ENCODE measurements at regions not wholly inside any gene's neighbourhood (a gene's known extent, or its start where the extent isn't known, plus 50 kb on each side); places are given as distances from the start of the nearest gene placed in this dataset.

DNA sequence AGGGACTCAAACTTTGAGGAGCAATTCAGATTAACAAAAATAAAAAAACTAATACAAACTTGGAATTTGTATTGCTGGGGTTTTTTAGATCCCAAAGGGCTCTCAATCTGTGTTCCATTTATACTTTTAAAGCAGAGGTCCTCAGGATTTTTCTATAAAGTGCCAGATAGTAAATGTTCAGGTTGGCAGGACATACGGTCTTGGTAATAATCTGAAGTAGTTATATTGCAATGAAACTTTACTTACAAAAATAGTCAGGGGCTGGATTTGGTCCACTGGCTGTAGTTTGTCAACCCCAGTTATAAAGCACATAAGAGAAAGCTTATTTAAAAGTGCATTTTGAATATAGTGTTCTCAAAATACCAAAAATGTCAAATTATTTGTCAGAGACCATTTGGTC is 164.1 kb upstream of the CTSO start:
- Histone ChIP-seq H3K4me2 (no peak overlapping the region), H4K20me1 (ENCODE audit: low read depth) (no peaks in the 10 kb centered on the region), H3K27me3 (no peaks in the 10 kb centered on the region), H3K79me2 (ENCODE audit: low read depth) (no peaks in the 10 kb centered on the region), H3K9me3 (ENCODE audit: low read depth) (no peaks in the 10 kb centered on the region), H3F3A (ENCODE audit: low read depth) (no peaks in the 10 kb centered on the region), H3K36me3 (no peaks in the 10 kb centered on the region), H2AFZ (replicated peaks) (no peak overlapping the region), H3K4me3 (no peak overlapping the region), H3K4me1 (no peaks in the 10 kb centered on the region), H3K9ac (no peak overlapping the region), H3K27ac (no peak overlapping the region)
- H3K9me3 Mint-ChIP-seq: no peaks in the 10 kb centered on the region
- peaks cover 2% of the 10 kb centered on the region for H3K27me3 Mint-ChIP-seq (ENCODE audit: insufficient read depth, low read depth)
- no peak overlapping the region for H3K4me3 Mint-ChIP-seq
- no peaks in the 10 kb centered on the region for H3K36me3 Mint-ChIP-seq
- no peak overlapping the region for H3K27ac Mint-ChIP-seq
- TF ChIP-seq, protein P1, sequence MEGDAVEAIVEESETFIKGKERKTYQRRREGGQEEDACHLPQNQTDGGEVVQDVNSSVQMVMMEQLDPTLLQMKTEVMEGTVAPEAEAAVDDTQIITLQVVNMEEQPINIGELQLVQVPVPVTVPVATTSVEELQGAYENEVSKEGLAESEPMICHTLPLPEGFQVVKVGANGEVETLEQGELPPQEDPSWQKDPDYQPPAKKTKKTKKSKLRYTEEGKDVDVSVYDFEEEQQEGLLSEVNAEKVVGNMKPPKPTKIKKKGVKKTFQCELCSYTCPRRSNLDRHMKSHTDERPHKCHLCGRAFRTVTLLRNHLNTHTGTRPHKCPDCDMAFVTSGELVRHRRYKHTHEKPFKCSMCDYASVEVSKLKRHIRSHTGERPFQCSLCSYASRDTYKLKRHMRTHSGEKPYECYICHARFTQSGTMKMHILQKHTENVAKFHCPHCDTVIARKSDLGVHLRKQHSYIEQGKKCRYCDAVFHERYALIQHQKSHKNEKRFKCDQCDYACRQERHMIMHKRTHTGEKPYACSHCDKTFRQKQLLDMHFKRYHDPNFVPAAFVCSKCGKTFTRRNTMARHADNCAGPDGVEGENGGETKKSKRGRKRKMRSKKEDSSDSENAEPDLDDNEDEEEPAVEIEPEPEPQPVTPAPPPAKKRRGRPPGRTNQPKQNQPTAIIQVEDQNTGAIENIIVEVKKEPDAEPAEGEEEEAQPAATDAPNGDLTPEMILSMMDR (IDR thresholded peaks at IDR 0.05): no peak
- no peak for TF ChIP-seq EZH2phosphoT487 (IDR thresholded peaks at IDR 0.05)
- no peak for TF ChIP-seq EZH2 (IDR thresholded peaks at IDR 0.05)
- no peak for DNase-seq (ENCODE audit: low spot score)
- H3K4me1 Mint-ChIP-seq: no peaks in the 10 kb centered on the region

- Histone ChIP-seq H3K27ac (no peak overlapping the region), H3K4me1 (no peaks in the 10 kb centered on the region), H3K36me3 (no peaks in the 10 kb centered on the region), H3K27me3 (no peaks in the 10 kb centered on the region), H3K9me3 (ENCODE audit: low read depth) (no peaks in the 10 kb centered on the region), H3K4me2 (no peak overlapping the region), H3K9ac (no peak overlapping the region), H3K79me2 (ENCODE audit: low read depth) (no peaks in the 10 kb centered on the region), H4K20me1 (ENCODE audit: low read depth) (no peaks in the 10 kb centered on the region), H3F3A (ENCODE audit: low read depth) (no peaks in the 10 kb centered on the region), H3K4me3 (no peak overlapping the region), H2AFZ (replicated peaks) (no peak overlapping the region)
- no peak overlapping the region for H3K4me3 Mint-ChIP-seq
- peaks cover 2% of the 10 kb centered on the region for H3K27me3 Mint-ChIP-seq (ENCODE audit: insufficient read depth, low read depth)
- no peak for TF ChIP-seq EZH2 (IDR thresholded peaks at IDR 0.05)
- no peaks in the 10 kb centered on the region for H3K4me1 Mint-ChIP-seq
- H3K9me3 Mint-ChIP-seq: no peaks in the 10 kb centered on the region
- H3K36me3 Mint-ChIP-seq: no peaks in the 10 kb centered on the region
- DNase-seq (ENCODE audit: low spot score): no peak
- H3K27ac Mint-ChIP-seq: no peak overlapping the region
Observed at GRCh38 chr4:156116991-156117390, 163.3 kb upstream of the CTSO start.

DNA sequence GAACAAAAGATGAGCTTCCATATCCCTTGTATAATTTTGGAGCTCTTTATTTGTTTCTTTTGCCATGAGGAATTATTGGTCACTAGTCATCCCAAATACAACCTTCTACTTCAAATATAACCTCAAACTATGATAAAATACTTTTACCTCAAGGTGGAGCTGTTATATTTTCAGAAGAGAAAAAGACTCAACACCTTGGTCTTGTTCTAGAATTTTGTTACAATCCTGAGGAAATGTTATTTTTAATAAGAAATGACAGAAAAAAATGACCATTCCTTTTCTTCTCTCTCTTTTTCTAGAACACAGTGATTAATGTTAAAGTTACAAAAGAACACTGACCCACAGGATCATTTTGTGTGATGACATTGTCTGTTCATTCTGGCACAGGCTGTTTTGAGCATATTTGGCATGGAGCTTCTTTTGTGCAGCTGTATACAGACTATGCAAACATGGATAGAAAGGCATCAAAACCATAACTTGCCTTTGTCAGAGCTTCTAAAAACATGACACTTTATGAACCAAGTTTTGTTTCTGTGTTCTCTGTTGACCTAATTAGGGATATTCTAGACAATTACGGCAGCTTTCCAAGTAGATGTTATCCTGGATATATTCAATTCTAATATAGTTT is 159.6 kb upstream of the CTSO start:
- Mint-ChIP-seq H3K27me3 (ENCODE audit: insufficient read depth, low read depth) (peaks cover 4% of the 10 kb centered on the region), H3K36me3 (no peaks in the 10 kb centered on the region), H3K27ac (no peak overlapping the region), H3K9me3 (peaks cover 10% of the 10 kb centered on the region), H3K4me3 (no peak overlapping the region), H3K4me1 (peaks cover 11% of the 10 kb centered on the region)
- Histone ChIP-seq H3K36me3 (no peaks in the 10 kb centered on the region), H3K9me3 (ENCODE audit: low read depth) (no peaks in the 10 kb centered on the region), H3K79me2 (ENCODE audit: low read depth) (no peaks in the 10 kb centered on the region), H3K4me2 (no peak overlapping the region), H4K20me1 (ENCODE audit: low read depth) (no peaks in the 10 kb centered on the region), H3F3A (ENCODE audit: low read depth) (peaks cover 6% of the 10 kb centered on the region), H3K9ac (no peak overlapping the region), H3K4me3 (no peak overlapping the region), H2AFZ (replicated peaks) (no peak overlapping the region), H3K27ac (no peak overlapping the region), H3K27me3 (no peaks in the 10 kb centered on the region), H3K4me1 (no peaks in the 10 kb centered on the region)
- DNase-seq (ENCODE audit: low spot score): no peak
- TF ChIP-seq EZH2phosphoT487 (IDR thresholded peaks at IDR 0.05) (no peak), EZH2 (IDR thresholded peaks at IDR 0.05) (no peak)
- TF ChIP-seq, protein P1 (IDR thresholded peaks at IDR 0.05): peak; percentile 27

- no peak overlapping the region for H3K27ac Mint-ChIP-seq
- H3F3A ChIP-seq (ENCODE audit: low read depth): peaks cover 6% of the 10 kb centered on the region
- no peaks in the 10 kb centered on the region for H3K36me3 ChIP-seq
- H3K4me3 Mint-ChIP-seq: no peak overlapping the region
- no peaks in the 10 kb centered on the region for H3K79me2 ChIP-seq (ENCODE audit: low read depth)
- H3K9ac ChIP-seq: no peak overlapping the region
- no peak for DNase-seq (ENCODE audit: low spot score)
- no peak overlapping the region for H2AFZ ChIP-seq (replicated peaks)
- no peaks in the 10 kb centered on the region for H4K20me1 ChIP-seq (ENCODE audit: low read depth)
- H3K4me3 ChIP-seq: no peak overlapping the region
- no peak overlapping the region for H3K27ac ChIP-seq
- H3K9me3 Mint-ChIP-seq: peaks cover 10% of the 10 kb centered on the region
- TF ChIP-seq, protein P1 (IDR thresholded peaks at IDR 0.05): no peak
- TF ChIP-seq EZH2 (IDR thresholded peaks at IDR 0.05): no peak
- no peak for TF ChIP-seq EZH2phosphoT487 (IDR thresholded peaks at IDR 0.05)
- no peak overlapping the region for H3K4me2 ChIP-seq
- H3K27me3 ChIP-seq: no peaks in the 10 kb centered on the region
- H3K36me3 Mint-ChIP-seq: no peaks in the 10 kb centered on the region
- no peaks in the 10 kb centered on the region for H3K9me3 ChIP-seq (ENCODE audit: low read depth)
- H3K4me1 Mint-ChIP-seq: peaks cover 11% of the 10 kb centered on the region
- peaks cover 6% of the 10 kb centered on the region for H3K27me3 Mint-ChIP-seq (ENCODE audit: insufficient read depth, low read depth)
- no peaks in the 10 kb centered on the region for H3K4me1 ChIP-seq
Observed at GRCh38 chr4:156111686-156112085, 158.0 kb upstream of the CTSO start.

Data from neural progenitor cell (in vitro differentiated cells).